ENCODE measurements at regions not wholly inside any gene's neighbourhood (a gene's known extent, or its start where the extent isn't known, plus 50 kb on each side); places are given as distances from the start of the nearest gene placed in this dataset.

DNA sequence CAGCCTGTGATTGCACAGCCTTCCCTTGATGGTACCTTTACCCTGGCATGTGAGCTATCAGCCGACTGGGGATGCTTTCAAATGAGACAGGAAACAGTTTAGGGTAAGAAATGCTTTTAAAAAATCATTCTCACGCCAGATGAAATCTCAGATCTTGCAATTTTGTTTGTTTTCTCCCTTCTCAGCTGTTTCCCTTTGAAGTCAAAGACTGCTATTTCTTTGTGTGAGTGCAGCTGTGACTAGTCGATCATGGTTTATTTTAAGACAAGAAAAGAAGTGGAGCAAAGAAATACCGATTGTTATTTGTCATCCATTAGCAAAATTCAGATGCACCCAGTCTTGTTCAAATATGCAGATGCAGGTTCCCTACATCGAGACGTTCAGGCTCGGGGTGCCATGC, 489.7 kb downstream of the QKI start (continued):
- TF ChIP-seq, protein P1, sequence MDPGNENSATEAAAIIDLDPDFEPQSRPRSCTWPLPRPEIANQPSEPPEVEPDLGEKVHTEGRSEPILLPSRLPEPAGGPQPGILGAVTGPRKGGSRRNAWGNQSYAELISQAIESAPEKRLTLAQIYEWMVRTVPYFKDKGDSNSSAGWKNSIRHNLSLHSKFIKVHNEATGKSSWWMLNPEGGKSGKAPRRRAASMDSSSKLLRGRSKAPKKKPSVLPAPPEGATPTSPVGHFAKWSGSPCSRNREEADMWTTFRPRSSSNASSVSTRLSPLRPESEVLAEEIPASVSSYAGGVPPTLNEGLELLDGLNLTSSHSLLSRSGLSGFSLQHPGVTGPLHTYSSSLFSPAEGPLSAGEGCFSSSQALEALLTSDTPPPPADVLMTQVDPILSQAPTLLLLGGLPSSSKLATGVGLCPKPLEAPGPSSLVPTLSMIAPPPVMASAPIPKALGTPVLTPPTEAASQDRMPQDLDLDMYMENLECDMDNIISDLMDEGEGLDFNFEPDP (CRISPR knock-in tag; conservative IDR thresholded peaks at IDR 0.05), result no peak
- no peak for TF ChIP-seq TARDBP (CRISPR knock-in tag; IDR thresholded peaks at IDR 0.05)
- no peak for TF ChIP-seq ZNF432 (CRISPR knock-in tag; IDR thresholded peaks at IDR 0.05; ENCODE audit: borderline replicate concordance)
- no peak for TF ChIP-seq NR2C2 (CRISPR knock-in tag; IDR thresholded peaks at IDR 0.05; ENCODE audit: borderline replicate concordance)
- TF ChIP-seq ZNF678 (CRISPR knock-in tag; IDR thresholded peaks at IDR 0.05), result no peak
- TF ChIP-seq CENPX (CRISPR knock-in tag; IDR thresholded peaks at IDR 0.05), result no peak

GRCh38 chr6:163903541-163903940, 489.0 kb downstream of the QKI start:
- Histone ChIP-seq H3K36me3 (replicated peaks in 1 of 2; ENCODE audit: control insufficient read depth in 1 of 2, insufficient read depth in 2 of 2, low read length in 2 of 2) (no peaks in the 10 kb centered on the region), H4K20me1 (ENCODE audit: insufficient read depth, low read length) (no peaks in the 10 kb centered on the region), H3K4me3 (replicated peaks in 1 of 3; ENCODE audit: insufficient read depth in 1 of 3, low read depth in 2 of 3, low read length in 3 of 3) (no peak overlapping the region), H3K4me1 (ENCODE audit: insufficient read depth, low read length) (no peaks in the 10 kb centered on the region), H3K79me2 (ENCODE audit: insufficient read depth, low read length) (no peaks in the 10 kb centered on the region), H2AFZ (ENCODE audit: low read length) (no peak overlapping the region), H3K9ac (ENCODE audit: insufficient read depth, low read depth, low read length) (no peak overlapping the region), H3K4me2 (ENCODE audit: low read depth, low read length) (no peak overlapping the region), H3K9me3 (ENCODE audit: low read length) (no peaks in the 10 kb centered on the region), H3K27me3 (ENCODE audit: control insufficient read depth in 1 of 2, insufficient read depth in 2 of 2, low read length in 2 of 2) (peaks cover 1 to 18% of the 10 kb centered on the region in 2 experiments; a peak in 3 of 5 replicates), H3K27ac (ENCODE audit: extremely low read length, insufficient read depth, low read length) (no peak overlapping the region)
- TF ChIP-seq ZNF256 (CRISPR knock-in tag; conservative IDR thresholded peaks at IDR 0.05) (no peak), PTBP1 (IDR thresholded peaks at IDR 0.05; ENCODE audit: low read depth, low read length, poor library complexity, severe bottlenecking) (no peak), MXD4 (CRISPR knock-in tag; IDR thresholded peaks at IDR 0.05) (no peak)
- BruUV-seq (replicated peaks), result no TSS peak
- intact Hi-C loops (cut with micrococcal nuclease; ENCODE audit: unreplicated experiment), result no loop called here
- FAIRE-seq, result no peak
- ATAC-seq, result no peak
- no peak for DNase-seq (ENCODE audit: low spot score)
- CTCF ChIA-PET (ENCODE audit: low intra/inter-chr PET ratio, low total read pairs), result no interaction called here
- WGBS (ENCODE audit: low lambda C conversion rate), result 39% methylated on average over 8 of the region's 8 CpGs
- POLR2A ChIA-PET, result no interaction called here
- in situ Hi-C loops (cut with HindIII; ENCODE audit: extremely low pct_ligation_motif_present, low pct_unique_long_range_greater_than_20kb), result no loop called here

Data from HepG2 (cell line).